Cardiac muscle cell (in vitro differentiated cells and primary cell): ENCODE measurements at regions not wholly inside any gene's neighbourhood (a gene's known extent, or its start where the extent isn't known, plus 50 kb on each side); places are given as distances from the start of the nearest gene placed in this dataset.

Experiments used
- DNase-seq, 2 donors: peaks; one replicate each; pipeline versions ENCODE4 v3.0.0 to v3.0.0-alpha.2; 2010 to 2017; ENCODE audit warnings: low read depth in 1 of 2, low spot score in 1 of 2
- H3K27ac ChIP-seq: fragments of 200-600 bp; sonication (generic); 2 replicates; pipeline ENCODE4 v1.5.1; 2016
- H3K27me3 ChIP-seq: fragments of 200-600 bp; sonication (generic); 2 replicates; pipeline ENCODE4 v1.6.0; 2016; ENCODE audit warnings: control low read depth
- H3K36me3 ChIP-seq: fragments of 200-600 bp; sonication (generic); 2 replicates; pipeline ENCODE4 v1.5.1; 2016; ENCODE audit warnings: control low read depth
- H3K4me1 ChIP-seq: fragments of 200-600 bp; sonication (generic); 2 replicates; pipeline ENCODE4 v1.8.1; 2017; ENCODE audit warnings: low read depth, mild to moderate bottlenecking, mixed run types
- H3K4me3 ChIP-seq: fragments of 200-600 bp; sonication (generic); 2 replicates; pipeline ENCODE4 v1.5.1; 2016; ENCODE audit warnings: mild to moderate bottlenecking
- H3K9me3 ChIP-seq: fragments of 200-600 bp; sonication (generic); 2 replicates; pipeline ENCODE4 v1.5.1; 2017; ENCODE audit warnings: low read depth, mild to moderate bottlenecking, control low read depth
- CTCF ChIP-seq: IDR thresholded peaks from 2 replicates; pipeline ENCODE4 v1.5.1; 2012; ENCODE audit warnings: low read depth, mild to moderate bottlenecking, low read length

GRCh38 chr13:86172961-86173360 lies 373.7 kb upstream of the SLITRK6 start:
- DNase-seq: no peak
- H3K9me3 ChIP-seq: no peaks in the 10 kb centered on the region
- H3K27ac ChIP-seq: no peak overlapping the region
- H3K4me1 ChIP-seq: no peaks in the 10 kb centered on the region
- no peak for TF ChIP-seq CTCF
- no peaks in the 10 kb centered on the region for H3K36me3 ChIP-seq
- H3K4me3 ChIP-seq: no peak overlapping the region
- H3K27me3 ChIP-seq: no peaks in the 10 kb centered on the region

GRCh38 chr13:86161257-86161656 lies 362.0 kb upstream of the SLITRK6 start:
- TF ChIP-seq CTCF: no peak
- Histone ChIP-seq H3K36me3 (no peaks in the 10 kb centered on the region), H3K9me3 (no peaks in the 10 kb centered on the region), H3K27ac (no peak overlapping the region), H3K4me1 (no peaks in the 10 kb centered on the region), H3K27me3 (no peaks in the 10 kb centered on the region), H3K4me3 (no peak overlapping the region)
- DNase-seq: no peak

- DNase-seq: no peak
- H3K27ac ChIP-seq: no peak overlapping the region
- TF ChIP-seq CTCF: no peak
- H3K4me1 ChIP-seq: no peaks in the 10 kb centered on the region
- H3K27me3 ChIP-seq: no peaks in the 10 kb centered on the region
- H3K4me3 ChIP-seq: no peak overlapping the region
- no peaks in the 10 kb centered on the region for H3K36me3 ChIP-seq
- H3K9me3 ChIP-seq: no peaks in the 10 kb centered on the region
Observed at GRCh38 chr13:86155756-86156155, 356.5 kb upstream of the SLITRK6 start.

GRCh38 chr13:86142080-86142479 lies 342.9 kb upstream of the SLITRK6 start:
- H3K9me3 ChIP-seq: no peaks in the 10 kb centered on the region
- H3K27me3 ChIP-seq: no peaks in the 10 kb centered on the region
- H3K4me3 ChIP-seq: no peak overlapping the region
- no peaks in the 10 kb centered on the region for H3K4me1 ChIP-seq
- TF ChIP-seq CTCF: no peak
- DNase-seq: no peak
- no peaks in the 10 kb centered on the region for H3K36me3 ChIP-seq
- no peak overlapping the region for H3K27ac ChIP-seq

GRCh38 chr13:86135856-86136255 lies 336.6 kb upstream of the SLITRK6 start:
- Histone ChIP-seq H3K4me3 (no peak overlapping the region), H3K27ac (no peak overlapping the region), H3K36me3 (no peaks in the 10 kb centered on the region), H3K4me1 (no peaks in the 10 kb centered on the region), H3K9me3 (no peaks in the 10 kb centered on the region), H3K27me3 (no peaks in the 10 kb centered on the region)
- no peak for DNase-seq
- TF ChIP-seq CTCF: no peak

GRCh38 chr13:86121881-86122280 lies 322.7 kb upstream of the SLITRK6 start:
- TF ChIP-seq CTCF: no peak

More at GRCh38 chr13:86121881-86122280, 322.7 kb upstream of the SLITRK6 start:
- Histone ChIP-seq H3K27ac (no peak overlapping the region), H3K4me1 (peaks cover 12% of the 10 kb centered on the region), H3K36me3 (no peaks in the 10 kb centered on the region), H3K9me3 (no peaks in the 10 kb centered on the region), H3K4me3 (no peak overlapping the region), H3K27me3 (no peaks in the 10 kb centered on the region)
- DNase-seq: no peak
